Right lobe of liver (tissue), 6 donors: ENCODE measurements at regions not wholly inside any gene's neighbourhood (a gene's known extent, or its start where the extent isn't known, plus 50 kb on each side); places are given as distances from the start of the nearest gene placed in this dataset.

ENCODE experiments used
- ATAC-seq, 4 donors: fragments of 200-7000 bp; cut with Tn5 transposase; one replicate each; pipeline ENCODE4 v1.9.1; 2020; ENCODE audit warnings: mild to moderate bottlenecking in 4 of 4, moderate library complexity in 4 of 4
- DNase-seq, 3 donors: peaks; one replicate each; pipeline ENCODE4 v3.0.0-alpha.2; 2020
- H3K27ac ChIP-seq, 3 donors: fragments of 200-600 bp; one replicate each; pipeline ENCODE4 v1.8.0; 2022
- H3K27me3 ChIP-seq, 2 donors: fragments of 200-600 bp; one replicate each; pipeline ENCODE4 v1.8.0; 2022
- H3K36me3 ChIP-seq, 4 donors: fragments of 200-600 bp; sonication (generic) in 1 of 4; one replicate each; pipeline versions ENCODE4 v1.5.1 to v1.8.0; 2017 to 2022; ENCODE audit warnings: control low read depth in 1 of 4
- H3K4me1 ChIP-seq, 4 donors: fragments of 200-600 bp; sonication (generic) in 1 of 4; one replicate each; pipeline versions ENCODE4 v1.5.1 to v1.8.0; 2017 to 2022; ENCODE audit warnings: control low read depth in 1 of 4
- H3K4me3 ChIP-seq, 3 donors: fragments of 200-600 bp; one replicate each; pipeline ENCODE4 v1.8.0; 2022
- H3K9me3 ChIP-seq, 4 donors: fragments of 200-600 bp; sonication (generic) in 1 of 4; one replicate each; pipeline versions ENCODE4 v1.5.1 to v1.8.0; 2017 to 2022; ENCODE audit warnings: control low read depth in 1 of 4
- CTCF ChIP-seq, 4 donors: fragments of 200-600 bp in 3 of 4; fragments of 450-650 bp in 1 of 4; IDR thresholded peaks; one replicate each; pipeline versions ENCODE4 v1.5.1 to v1.8.0; 2016 to 2022; ENCODE audit warnings: antibody characterized with exemption in 4 of 4, mild to moderate bottlenecking in 2 of 4
- POLR2A ChIP-seq: fragments of 450-650 bp; IDR thresholded peaks from one replicate; pipeline ENCODE4 v1.6.1; 2017; ENCODE audit warnings: antibody characterized with exemption, mild to moderate bottlenecking
- WGBS: methylation state at CpG from one replicate; pipeline ENCODE4 v1.1.6; 2018; ENCODE audit warnings: low coverage, low lambda C conversion rate; ENCODE audit not compliant: insufficient coverage; ENCODE audit errors: missing lambda C conversion rate; 5-methylcytosine and 5-hydroxymethylcytosine counted together
- intact Hi-C, 2 donors: fragments of 100-400 bp; cut with DNase I; formaldehyde crosslinking; loops; one replicate each; pipeline versions ENCODE4 v1.11.2 to v1.14.1; 2022
- donor health status: DM: no; HTN: yes; CAD: no.
- donor health status: DM: no; HTN: no; CAD: no.
- donor health status: DM: no; HTN: no; CAD: no.
- donor health status: DM: no; HTN: yes; CAD: no.
- donor health status: DM: no; HTN: yes; CAD: no.

GRCh38 chr6:137348777-137349176 is 129.6 kb upstream of the IFNGR1 start:
- peaks cover 0 to 34% (median 11%) of the 10 kb centered on the region in 4 donors for H3K4me1 ChIP-seq
- DNase-seq (no peak), ATAC-seq (no peak)
- no peaks in the 10 kb centered on the region for H3K9me3 ChIP-seq
- TF ChIP-seq POLR2A (no peak), CTCF (IDR thresholded peaks at IDR 0.05) (no peak)
- H3K36me3 ChIP-seq = no peaks in the 10 kb centered on the region
- H3K4me3 ChIP-seq = no peak overlapping the region
- intact Hi-C loops = no loop called here
- 79% methylated on average over 3 of the region's 3 CpGs for WGBS
- H3K27me3 ChIP-seq = no peaks in the 10 kb centered on the region
- no peak overlapping the region for H3K27ac ChIP-seq

GRCh38 chr6:137343241-137343640 is 124.1 kb upstream of the IFNGR1 start:
- Histone ChIP-seq H3K36me3 (no peaks in the 10 kb centered on the region), H3K27ac (no peak overlapping the region), H3K4me1 (peaks cover 0 to 14% (median 6%) of the 10 kb centered on the region in 4 donors), H3K9me3 (no peaks in the 10 kb centered on the region), H3K4me3 (no peak overlapping the region), H3K27me3 (no peaks in the 10 kb centered on the region)
- ATAC-seq (no peak), DNase-seq (no peak)
- WGBS = 83% methylated on average over 3 of the region's 3 CpGs
- intact Hi-C loops = no loop called here
- TF ChIP-seq POLR2A (no peak), CTCF (IDR thresholded peaks at IDR 0.05) (no peak)

GRCh38 chr6:137342607-137343190 is 123.5 kb upstream of the IFNGR1 start:
- WGBS = 31% methylated on average over 12 of the region's 12 CpGs
- peak in 3 of 4 donors; percentile 10 to 54 (median 24) for ATAC-seq
- no peaks in the 10 kb centered on the region for H3K36me3 ChIP-seq
- no peak for TF ChIP-seq POLR2A
- no peak for TF ChIP-seq CTCF (IDR thresholded peaks at IDR 0.05)
- DNase-seq = no peak
- intact Hi-C loops = no loop called here
- H3K9me3 ChIP-seq = no peaks in the 10 kb centered on the region
- no peak overlapping the region for H3K27ac ChIP-seq
- H3K27me3 ChIP-seq = no peaks in the 10 kb centered on the region
- H3K4me1 ChIP-seq = peaks cover 0 to 14% (median 6%) of the 10 kb centered on the region in 4 donors
- peak overlapping the region in 1 of 3 donors; percentile 2 for H3K4me3 ChIP-seq

- DNase-seq (peak; percentile 70 to 91 (median 88)), ATAC-seq (peak; percentile 95 to 98 (median 96))
- no peaks in the 10 kb centered on the region for H3K27me3 ChIP-seq
These were observed 122.6 kb upstream of the IFNGR1 start for GRCh38 chr6:137341681-137342195.

More at GRCh38 chr6:137341681-137342195, 122.6 kb upstream of the IFNGR1 start:
- Histone ChIP-seq H3K36me3 (no peaks in the 10 kb centered on the region), H3K9me3 (no peaks in the 10 kb centered on the region), H3K4me1 (peaks cover 0 to 14% (median 6%) of the 10 kb centered on the region in 4 donors), H3K27ac (peak overlapping the region in 2 of 3 donors; percentile 41 to 46), H3K4me3 (peak overlapping the region in 1 of 3 donors; percentile 25)
- intact Hi-C loops = no loop called here
- TF ChIP-seq CTCF (IDR thresholded peaks at IDR 0.05) = peak; percentile 33 to 55 (median 44)
- TF ChIP-seq POLR2A = no peak
- 30% methylated on average over 10 of the region's 15 CpGs for WGBS
